Upper lobe of right lung (tissue), 1 donor: ENCODE measurements at regions not wholly inside any gene's neighbourhood (a gene's known extent, or its start where the extent isn't known, plus 50 kb on each side); places are given as distances from the start of the nearest gene placed in this dataset.
"Not testable (repeated sequence)": the region's sequence is repeated elsewhere in the genome, so short reads cannot be mapped to it uniquely, and the experiment has no call there.

Experiments
- ATAC-seq: fragments of 200-7000 bp; cut with Tn5 transposase; one replicate; pipeline ENCODE4 v1.9.1; 2020; ENCODE audit warnings: mild to moderate bottlenecking, moderate library complexity
- DNase-seq: peaks from one replicate; pipeline ENCODE4 v3.0.0-alpha.2; 2020
- H3K27ac ChIP-seq: fragments of 200-600 bp; one replicate; pipeline ENCODE4 v1.8.0; 2022
- H3K27me3 ChIP-seq: fragments of 200-600 bp; one replicate; pipeline ENCODE4 v1.8.0; 2022; ENCODE audit warnings: mild to moderate bottlenecking
- H3K36me3 ChIP-seq: fragments of 200-600 bp; one replicate; pipeline ENCODE4 v1.8.0; 2022
- H3K4me1 ChIP-seq: fragments of 200-600 bp; one replicate; pipeline ENCODE4 v1.8.0; 2022
- H3K4me3 ChIP-seq: fragments of 200-600 bp; one replicate; pipeline ENCODE4 v1.8.0; 2022; ENCODE audit warnings: mild to moderate bottlenecking
- H3K9me3 ChIP-seq: fragments of 200-600 bp; one replicate; pipeline ENCODE4 v1.8.0; 2022
- CTCF ChIP-seq: fragments of 200-600 bp; IDR thresholded peaks from one replicate; pipeline ENCODE4 v1.8.0; 2022; ENCODE audit warnings: antibody characterized with exemption
- intact Hi-C: fragments of 100-400 bp; cut with DNase I; formaldehyde crosslinking; loops from one replicate; pipeline ENCODE4 v1.11.0; 2022
- donor health status: DM: no; HTN: yes; CAD: no; lungs with severe emphysema.

GRCh38 chr9:97153967-97154366 is 115.0 kb upstream of the CTSV start:
- DNase-seq (no peak), ATAC-seq (no peak)
- Histone ChIP-seq H3K27ac (no peak overlapping the region), H3K9me3 (no peaks in the 10 kb centered on the region), H3K27me3 (no peaks in the 10 kb centered on the region), H3K4me1 (no peaks in the 10 kb centered on the region), H3K36me3 (no peaks in the 10 kb centered on the region), H3K4me3 (no peak overlapping the region)
- TF ChIP-seq CTCF, result no peak
- intact Hi-C loops, result no loop called here

- ATAC-seq, result not testable (repeated sequence)
Measured at GRCh38 chr9:97153160-97153559, 114.2 kb upstream of the CTSV start.

GRCh38 chr9:97150471-97150870 is 111.5 kb upstream of the CTSV start:
- H3K36me3 ChIP-seq, ATAC-seq, H3K4me1 ChIP-seq, H3K27me3 ChIP-seq, H3K27ac ChIP-seq, DNase-seq, H3K4me3 ChIP-seq, H3K9me3 ChIP-seq, intact Hi-C loops: not testable (repeated sequence)

More at GRCh38 chr9:97153160-97153559, 114.2 kb upstream of the CTSV start:
- DNase-seq, H3K4me3 ChIP-seq, H3K36me3 ChIP-seq, H3K27me3 ChIP-seq, H3K27ac ChIP-seq, H3K9me3 ChIP-seq, intact Hi-C loops, H3K4me1 ChIP-seq: not testable (repeated sequence)

GRCh38 chr9:97148428-97148827 is 109.5 kb upstream of the CTSV start:
- intact Hi-C loops, result not testable (repeated sequence)

GRCh38 chr9:97145680-97146079 is 106.7 kb upstream of the CTSV start:
- H3K36me3 ChIP-seq, intact Hi-C loops, H3K4me3 ChIP-seq, H3K27me3 ChIP-seq, H3K27ac ChIP-seq, DNase-seq, H3K4me1 ChIP-seq, ATAC-seq, H3K9me3 ChIP-seq: not testable (repeated sequence)

More at GRCh38 chr9:97148428-97148827, 109.5 kb upstream of the CTSV start:
- H3K9me3 ChIP-seq, ATAC-seq, H3K36me3 ChIP-seq, H3K27me3 ChIP-seq, H3K4me1 ChIP-seq, DNase-seq, H3K4me3 ChIP-seq, H3K27ac ChIP-seq: not testable (repeated sequence)

- H3K36me3 ChIP-seq, result no peaks in the 10 kb centered on the region
- no peak overlapping the region for H3K27ac ChIP-seq
- no peaks in the 10 kb centered on the region for H3K9me3 ChIP-seq
- no peak overlapping the region for H3K4me3 ChIP-seq
- intact Hi-C loops, result no loop called here
- DNase-seq (no peak), ATAC-seq (no peak)
- H3K4me1 ChIP-seq, result no peaks in the 10 kb centered on the region
- TF ChIP-seq CTCF, result no peak
- no peaks in the 10 kb centered on the region for H3K27me3 ChIP-seq
Measured at GRCh38 chr9:97140566-97140965, 101.6 kb upstream of the CTSV start.

- no peaks in the 10 kb centered on the region for H3K9me3 ChIP-seq
- no peak overlapping the region for H3K4me3 ChIP-seq
- ATAC-seq, result no peak
- no peak overlapping the region for H3K27ac ChIP-seq
- no peaks in the 10 kb centered on the region for H3K27me3 ChIP-seq
- TF ChIP-seq CTCF, result no peak
- no peaks in the 10 kb centered on the region for H3K4me1 ChIP-seq
- intact Hi-C loops, result no loop called here
- no peaks in the 10 kb centered on the region for H3K36me3 ChIP-seq
- DNase-seq, result no peak
Measured at GRCh38 chr9:97136421-97136820, 97.5 kb upstream of the CTSV start.

- intact Hi-C loops, H3K27ac ChIP-seq, DNase-seq, H3K36me3 ChIP-seq, H3K4me1 ChIP-seq, H3K4me3 ChIP-seq, H3K27me3 ChIP-seq, ATAC-seq, H3K9me3 ChIP-seq: not testable (repeated sequence)
Measured at GRCh38 chr9:97133966-97134365, 95.0 kb upstream of the CTSV start.
